GM12891 (cell line): ENCODE measurements at regions not wholly inside any gene's neighbourhood (a gene's known extent, or its start where the extent isn't known, plus 50 kb on each side); places are given as distances from the start of the nearest gene placed in this dataset.

Experiments
- POLR2A ChIP-seq: IDR thresholded peaks from 2 replicates; pipeline ENCODE4 v1.6.1; 2011; ENCODE audit warnings: low read depth, low read length, control low read depth
- POLR2AphosphoS5 ChIP-seq: IDR thresholded peaks from 2 replicates; pipeline ENCODE4 v1.6.1; 2011; ENCODE audit warnings: low read depth, low read length, control low read depth
- POU2F2 ChIP-seq: IDR thresholded peaks from 2 replicates; pipeline ENCODE4 v1.6.1; 2011; ENCODE audit warnings: low read depth, mild to moderate bottlenecking, control low read depth, low read length, moderate library complexity
- TAF1 ChIP-seq: IDR thresholded peaks from 2 replicates; pipeline ENCODE4 v1.6.1; 2011; ENCODE audit warnings: low read depth, low read length, control low read depth

- TF ChIP-seq POU2F2, result no peak
- TF ChIP-seq TAF1, result no peak
- TF ChIP-seq POLR2AphosphoS5, result no peak
- no peak for TF ChIP-seq POLR2A
Observed at GRCh38 chr20:62570403-62570802, 71.9 kb upstream of the SLCO4A1 start.
